ENCODE measurements at regions not wholly inside any gene's neighbourhood (a gene's known extent, or its start where the extent isn't known, plus 50 kb on each side); places are given as distances from the start of the nearest gene placed in this dataset.

DNA sequence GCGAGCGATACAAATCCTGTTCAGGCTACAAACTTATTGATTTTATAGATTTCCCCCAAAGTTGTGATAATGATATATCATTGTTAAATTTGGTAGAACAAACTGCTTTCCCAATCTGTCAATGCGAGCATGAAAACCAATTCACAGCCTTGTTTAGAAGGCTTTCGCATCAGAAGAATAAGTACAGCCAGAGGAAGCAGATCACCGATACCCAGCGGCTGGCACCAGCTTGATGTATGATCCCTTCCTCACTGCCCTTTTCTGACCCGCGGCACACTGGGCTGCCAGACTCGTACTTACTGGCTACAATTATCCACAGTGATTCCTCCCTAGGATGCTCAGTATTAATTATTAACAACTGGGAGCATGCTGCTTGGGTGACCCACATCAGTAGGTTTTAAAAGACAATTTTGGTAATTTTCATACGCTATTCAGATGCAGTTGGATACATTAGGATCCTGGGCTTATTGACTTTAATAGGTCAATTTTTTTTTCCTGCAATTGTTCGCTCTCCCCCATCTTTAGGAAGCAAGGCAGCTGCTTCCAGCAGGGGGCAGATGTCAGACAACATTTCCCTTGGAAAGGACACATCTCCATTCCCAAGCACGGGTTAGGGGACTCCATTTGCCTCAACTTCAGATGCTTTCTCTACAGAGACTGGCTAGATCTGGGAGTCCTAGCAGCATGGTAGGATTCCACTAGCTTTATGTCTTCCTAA lies 582.7 kb upstream of the PSMD7 start:
- no peak for ATAC-seq (ENCODE audit: low FRiP score)

GRCh38 chr16:73713251-73713650 lies 583.4 kb upstream of the PSMD7 start:
- no peak for DNase-seq (ENCODE audit: low spot score)
- TF ChIP-seq, protein P1, sequence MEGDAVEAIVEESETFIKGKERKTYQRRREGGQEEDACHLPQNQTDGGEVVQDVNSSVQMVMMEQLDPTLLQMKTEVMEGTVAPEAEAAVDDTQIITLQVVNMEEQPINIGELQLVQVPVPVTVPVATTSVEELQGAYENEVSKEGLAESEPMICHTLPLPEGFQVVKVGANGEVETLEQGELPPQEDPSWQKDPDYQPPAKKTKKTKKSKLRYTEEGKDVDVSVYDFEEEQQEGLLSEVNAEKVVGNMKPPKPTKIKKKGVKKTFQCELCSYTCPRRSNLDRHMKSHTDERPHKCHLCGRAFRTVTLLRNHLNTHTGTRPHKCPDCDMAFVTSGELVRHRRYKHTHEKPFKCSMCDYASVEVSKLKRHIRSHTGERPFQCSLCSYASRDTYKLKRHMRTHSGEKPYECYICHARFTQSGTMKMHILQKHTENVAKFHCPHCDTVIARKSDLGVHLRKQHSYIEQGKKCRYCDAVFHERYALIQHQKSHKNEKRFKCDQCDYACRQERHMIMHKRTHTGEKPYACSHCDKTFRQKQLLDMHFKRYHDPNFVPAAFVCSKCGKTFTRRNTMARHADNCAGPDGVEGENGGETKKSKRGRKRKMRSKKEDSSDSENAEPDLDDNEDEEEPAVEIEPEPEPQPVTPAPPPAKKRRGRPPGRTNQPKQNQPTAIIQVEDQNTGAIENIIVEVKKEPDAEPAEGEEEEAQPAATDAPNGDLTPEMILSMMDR (IDR thresholded peaks at IDR 0.05): no peak

More for the DNA sequence above, 582.7 kb upstream of the PSMD7 start:
- TF ChIP-seq, protein P1 (IDR thresholded peaks at IDR 0.05): no peak
- peak; percentile 32 for DNase-seq (ENCODE audit: low spot score)

GRCh38 chr16:73711406-73712080 lies 585.1 kb upstream of the PSMD7 start:
- TF ChIP-seq, protein P1 (IDR thresholded peaks at IDR 0.05): no peak
- DNase-seq (ENCODE audit: low spot score) (no peak), ATAC-seq (ENCODE audit: low FRiP score) (no peak)

More at GRCh38 chr16:73713251-73713650, 583.4 kb upstream of the PSMD7 start:
- ATAC-seq (ENCODE audit: low FRiP score): no peak

GRCh38 chr16:73710526-73710925 lies 586.1 kb upstream of the PSMD7 start:
- TF ChIP-seq, protein P1 (IDR thresholded peaks at IDR 0.05): no peak
- no peak for DNase-seq (ENCODE audit: low spot score)
- ATAC-seq (ENCODE audit: low FRiP score): no peak

DNA sequence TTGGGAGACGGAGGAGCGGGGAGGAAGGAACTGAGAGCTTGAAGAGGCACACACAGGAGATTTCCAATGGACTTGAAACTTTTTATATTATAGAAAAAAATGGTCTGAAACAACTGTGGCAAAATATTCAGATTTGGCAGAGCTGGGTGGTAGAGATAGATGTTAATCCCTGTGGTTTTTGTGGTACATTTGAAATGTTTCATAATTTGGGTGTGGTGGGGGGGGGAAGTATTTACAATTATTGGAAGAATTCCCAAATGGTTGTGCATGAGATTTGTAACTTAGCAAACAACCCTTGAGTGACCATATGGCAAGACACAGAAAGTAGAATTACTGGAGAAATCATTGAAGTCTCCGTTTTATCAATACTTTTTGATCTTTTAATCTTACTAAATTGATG lies 588.8 kb upstream of the PSMD7 start:
- TF ChIP-seq, protein P1 (IDR thresholded peaks at IDR 0.05): no peak
- no peak for DNase-seq (ENCODE audit: low spot score)
- no peak for ATAC-seq (ENCODE audit: low FRiP score)

GRCh38 chr16:73703891-73704290 lies 592.7 kb upstream of the PSMD7 start:
- DNase-seq (ENCODE audit: low spot score) (no peak), ATAC-seq (ENCODE audit: low FRiP score) (no peak)
- TF ChIP-seq, protein P1 (IDR thresholded peaks at IDR 0.05): no peak

DNA sequence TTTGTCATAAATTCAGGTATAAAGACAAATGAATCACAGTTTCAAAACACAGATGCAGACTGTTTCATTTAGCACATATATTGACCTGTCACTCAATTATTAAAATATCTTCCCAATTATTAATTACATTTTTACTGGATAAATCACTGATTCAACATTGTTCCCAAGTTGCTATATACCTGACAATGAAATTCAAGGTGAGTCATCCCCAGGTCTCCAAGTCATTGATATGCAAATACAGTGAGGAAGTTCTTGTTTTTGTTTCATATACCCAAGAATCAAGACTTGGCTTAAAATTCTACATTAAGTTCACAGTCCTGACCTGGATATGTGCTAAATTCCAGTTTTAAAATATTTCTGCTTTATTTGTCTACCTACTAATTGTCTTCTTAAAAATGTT lies 599.3 kb upstream of the PSMD7 start:
- ATAC-seq (ENCODE audit: low FRiP score) (no peak), DNase-seq (ENCODE audit: low spot score) (no peak)
- TF ChIP-seq, protein P1 (IDR thresholded peaks at IDR 0.05): no peak

Data from omental fat pad (tissue), 3 donors.